ENCODE measurements at regions not wholly inside any gene's neighbourhood (a gene's known extent, or its start where the extent isn't known, plus 50 kb on each side); places are given as distances from the start of the nearest gene placed in this dataset.
"Not testable (repeated sequence)": the region's sequence is repeated elsewhere in the genome, so short reads cannot be mapped to it uniquely, and the experiment has no call there.

DNA sequence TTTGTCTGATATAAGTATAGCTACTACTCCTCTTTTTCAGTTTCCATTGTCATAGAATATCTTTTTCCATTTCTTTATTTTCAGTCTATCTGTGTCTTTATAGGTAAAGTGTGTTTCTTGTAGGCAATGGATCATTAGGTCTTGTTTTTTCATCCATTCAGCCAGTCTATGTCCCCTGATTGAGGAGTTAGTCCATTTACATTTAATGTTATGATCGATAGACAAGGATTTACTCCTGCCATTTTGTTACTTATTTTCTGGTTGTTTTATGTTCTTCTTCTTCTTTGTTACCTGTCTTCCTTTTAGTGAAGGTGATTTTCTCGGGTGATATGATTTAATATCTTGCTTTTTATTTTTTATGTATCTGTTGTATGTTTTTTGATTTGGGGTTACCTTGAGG is 169.0 kb downstream of the BARX1 start:
- Histone ChIP-seq H3K27me3 (ENCODE audit: control insufficient read depth, insufficient read depth, low read length) (no peaks in the 10 kb centered on the region), H3K4me3 (ENCODE audit: insufficient read depth, low read depth, low read length) (no peak overlapping the region), H3K36me3 (replicated peaks; ENCODE audit: control insufficient read depth, insufficient read depth, low read length) (no peaks in the 10 kb centered on the region)
- DNase-seq: no peak

- Histone ChIP-seq H3K4me3 (ENCODE audit: insufficient read depth, low read depth, low read length) (no peak overlapping the region), H3K27me3 (ENCODE audit: control insufficient read depth, insufficient read depth, low read length) (no peaks in the 10 kb centered on the region), H3K36me3 (replicated peaks; ENCODE audit: control insufficient read depth, insufficient read depth, low read length) (no peaks in the 10 kb centered on the region)
- no peak for DNase-seq
These were observed 178.3 kb downstream of the BARX1 start for GRCh38 chr9:93776873-93777272.

- Histone ChIP-seq H3K36me3 (replicated peaks; ENCODE audit: control insufficient read depth, insufficient read depth, low read length) (no peaks in the 10 kb centered on the region), H3K27me3 (ENCODE audit: control insufficient read depth, insufficient read depth, low read length) (no peaks in the 10 kb centered on the region), H3K4me3 (ENCODE audit: insufficient read depth, low read depth, low read length) (no peak overlapping the region)
- no peak for DNase-seq
These were observed 178.9 kb downstream of the BARX1 start for GRCh38 chr9:93776256-93776655.

DNA sequence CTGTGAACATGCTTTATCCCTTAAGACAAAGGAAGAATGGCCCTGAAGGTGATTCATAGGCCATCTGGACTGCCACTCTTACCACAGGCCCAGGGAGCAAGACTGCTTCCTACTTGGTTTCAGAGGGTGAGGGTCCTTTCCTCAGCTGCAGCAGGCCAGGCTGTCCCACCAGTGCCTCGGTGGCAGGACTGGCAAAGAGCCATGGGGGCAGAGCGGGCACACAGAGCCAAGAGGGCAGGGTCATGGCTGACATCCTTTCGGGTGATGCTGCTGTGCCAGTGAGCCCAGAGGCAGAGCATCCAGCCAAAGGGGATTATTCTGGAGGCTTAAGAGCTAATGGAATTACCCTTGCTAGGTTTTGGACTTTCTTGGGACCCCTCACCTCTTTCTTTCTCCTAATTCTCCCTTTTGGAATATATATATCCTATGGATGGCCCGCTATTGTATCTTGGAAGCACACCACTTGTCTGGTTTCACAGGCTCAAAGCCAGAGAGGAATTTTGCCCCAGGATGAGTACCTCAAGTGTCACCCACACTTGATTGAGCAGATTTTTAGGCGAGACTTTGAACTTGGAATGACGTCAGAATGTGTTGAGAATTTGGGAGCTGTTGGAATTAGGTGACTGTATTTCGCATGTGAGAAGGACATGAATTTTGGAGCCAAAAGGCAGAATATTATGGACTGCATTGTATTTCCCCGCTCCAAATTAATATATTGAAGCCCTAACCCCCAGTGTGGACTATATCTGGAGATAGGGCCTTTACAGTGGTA is 180.6 kb downstream of the BARX1 start:
- no peaks in the 10 kb centered on the region for H3K27me3 ChIP-seq (ENCODE audit: control insufficient read depth, insufficient read depth, low read length)
- DNase-seq: no peak
- H3K36me3 ChIP-seq (replicated peaks; ENCODE audit: control insufficient read depth, insufficient read depth, low read length): no peaks in the 10 kb centered on the region
- no peak overlapping the region for H3K4me3 ChIP-seq (ENCODE audit: insufficient read depth, low read depth, low read length)

DNA sequence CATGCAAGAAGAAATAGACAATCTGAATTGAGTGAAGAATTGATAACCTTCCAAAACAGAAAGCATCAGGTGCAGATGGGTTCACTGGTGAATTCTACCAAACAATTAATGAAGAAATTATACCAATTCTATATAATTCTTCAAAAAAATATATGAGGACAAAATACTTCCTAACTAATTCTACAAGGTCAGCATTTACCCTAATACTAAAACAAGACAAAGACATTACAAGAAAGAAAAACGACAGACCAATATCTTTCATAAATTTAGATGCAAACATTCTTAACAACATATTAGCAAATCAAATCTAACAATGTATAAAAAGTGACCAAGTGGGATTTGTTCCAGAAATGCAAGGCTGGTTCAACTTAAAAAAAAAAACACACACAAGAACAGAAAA is 183.9 kb downstream of the BARX1 start:
- Histone ChIP-seq H3K36me3 (replicated peaks; ENCODE audit: control insufficient read depth, insufficient read depth, low read length) (no peaks in the 10 kb centered on the region), H3K27me3 (ENCODE audit: control insufficient read depth, insufficient read depth, low read length) (no peaks in the 10 kb centered on the region), H3K4me3 (ENCODE audit: insufficient read depth, low read depth, low read length) (no peak overlapping the region)
- no peak for DNase-seq

DNA sequence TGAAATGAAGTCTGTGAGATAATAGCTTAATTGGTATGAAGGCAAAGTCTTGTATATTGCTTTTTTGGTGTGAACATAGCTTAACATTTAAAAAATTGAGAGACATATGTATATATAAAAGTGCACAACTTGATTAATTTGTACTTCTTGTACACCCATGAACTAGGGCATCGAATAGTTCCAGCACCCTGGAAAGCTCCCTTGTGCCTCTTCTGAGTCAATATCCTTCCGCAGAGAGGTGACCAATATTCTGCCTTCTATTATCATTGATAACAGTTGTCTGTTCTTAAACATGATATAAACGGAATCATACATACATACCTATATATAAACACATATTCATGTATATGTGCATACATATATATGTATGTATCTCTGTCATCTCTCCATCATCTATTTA is 185.4 kb downstream of the PHF2 start:
- no peak for DNase-seq

DNA sequence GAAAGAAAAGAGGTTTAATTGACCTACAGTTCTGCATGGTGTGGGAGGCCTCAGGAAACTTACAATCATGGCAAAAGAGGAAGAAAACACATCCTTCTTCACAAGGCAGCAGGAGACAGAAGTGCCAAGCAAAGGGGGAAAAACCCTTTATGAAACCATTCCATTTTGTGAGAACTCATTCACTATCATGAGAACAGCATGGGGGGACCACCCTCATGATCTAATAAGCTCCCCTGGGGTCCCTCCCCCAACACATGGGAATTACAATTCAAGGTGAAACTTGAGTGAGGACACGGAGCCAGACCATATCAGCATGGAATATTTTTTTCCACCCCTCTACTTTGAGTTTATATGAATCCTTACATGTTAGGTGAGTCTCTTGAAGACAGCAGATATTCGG is 173.7 kb downstream of the PHF2 start:
- no peaks in the 10 kb centered on the region for H3K27me3 ChIP-seq (ENCODE audit: control insufficient read depth, insufficient read depth, low read length)
- no peaks in the 10 kb centered on the region for H3K36me3 ChIP-seq (replicated peaks; ENCODE audit: control insufficient read depth, insufficient read depth, low read length)
- no peak overlapping the region for H3K4me3 ChIP-seq (ENCODE audit: insufficient read depth, low read depth, low read length)
- DNase-seq: no peak

More for the DNA sequence above, 185.4 kb downstream of the PHF2 start:
- H3K4me3 ChIP-seq (ENCODE audit: insufficient read depth, low read depth, low read length): no peak overlapping the region
- no peaks in the 10 kb centered on the region for H3K36me3 ChIP-seq (replicated peaks; ENCODE audit: control insufficient read depth, insufficient read depth, low read length)
- H3K27me3 ChIP-seq (ENCODE audit: control insufficient read depth, insufficient read depth, low read length): no peaks in the 10 kb centered on the region

DNA sequence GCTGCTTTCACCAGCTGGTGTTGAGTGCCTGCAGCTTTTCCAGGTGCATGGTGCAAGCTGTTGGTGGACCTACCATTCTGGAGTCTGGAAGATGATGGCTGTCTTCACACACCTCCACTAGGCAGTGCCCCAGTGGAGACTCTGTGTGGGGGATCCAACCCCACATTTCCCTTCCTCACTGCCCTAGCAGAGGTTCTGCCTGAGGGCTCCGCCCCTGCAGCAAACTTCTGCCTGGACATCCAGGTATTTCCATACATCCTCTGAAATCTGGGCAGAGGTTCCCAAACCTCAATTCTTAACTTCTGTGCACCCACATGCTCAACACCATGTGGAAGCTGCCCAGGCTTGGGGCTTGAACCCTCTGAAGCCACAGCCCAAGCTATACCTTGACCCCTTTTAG is 172.4 kb downstream of the PHF2 start:
- DNase-seq; H3K36me3 ChIP-seq (replicated peaks; ENCODE audit: control insufficient read depth, insufficient read depth, low read length); H3K27me3 ChIP-seq (ENCODE audit: control insufficient read depth, insufficient read depth, low read length); H3K4me3 ChIP-seq (ENCODE audit: insufficient read depth, low read depth, low read length): not testable (repeated sequence)

GRCh38 chr9:93731963-93732362 is 155.6 kb downstream of the PHF2 start:
- H3K36me3 ChIP-seq (replicated peaks; ENCODE audit: control insufficient read depth, insufficient read depth, low read length): no peaks in the 10 kb centered on the region
- no peak overlapping the region for H3K4me3 ChIP-seq (ENCODE audit: insufficient read depth, low read depth, low read length)
- H3K27me3 ChIP-seq (ENCODE audit: control insufficient read depth, insufficient read depth, low read length): no peaks in the 10 kb centered on the region
- no peak for DNase-seq

- no peaks in the 10 kb centered on the region for H3K27me3 ChIP-seq (ENCODE audit: control insufficient read depth, insufficient read depth, low read length)
- no peaks in the 10 kb centered on the region for H3K36me3 ChIP-seq (replicated peaks; ENCODE audit: control insufficient read depth, insufficient read depth, low read length)
- no peak for DNase-seq
- H3K4me3 ChIP-seq (ENCODE audit: insufficient read depth, low read depth, low read length): no peak overlapping the region
These were observed 154.3 kb downstream of the PHF2 start for GRCh38 chr9:93730648-93731047.

DNA sequence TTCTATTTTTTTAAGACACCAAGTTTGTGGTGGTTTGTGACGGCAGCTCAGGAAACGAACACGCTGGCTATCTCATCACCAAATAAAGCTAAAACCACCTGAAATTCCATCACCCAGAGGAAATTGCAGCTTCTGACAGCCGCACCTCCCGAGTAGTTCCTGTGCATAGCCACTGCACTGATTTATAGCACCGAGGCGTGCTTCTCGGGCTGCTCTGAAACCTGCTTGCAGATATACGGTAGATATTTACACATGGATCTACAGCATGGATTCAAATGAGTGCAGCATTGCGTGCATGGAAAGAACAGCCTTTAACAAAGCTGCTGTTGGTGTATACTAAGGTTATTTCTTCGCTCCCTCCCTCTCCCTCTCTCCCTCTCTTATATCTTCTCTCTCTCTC is 153.8 kb downstream of the PHF2 start:
- Histone ChIP-seq H3K27me3 (ENCODE audit: control insufficient read depth, insufficient read depth, low read length) (no peaks in the 10 kb centered on the region), H3K36me3 (replicated peaks; ENCODE audit: control insufficient read depth, insufficient read depth, low read length) (no peaks in the 10 kb centered on the region), H3K4me3 (ENCODE audit: insufficient read depth, low read depth, low read length) (no peak overlapping the region)
- DNase-seq: no peak
